GM11168 (cell line): ENCODE measurements at regions not wholly inside any gene's neighbourhood (a gene's known extent, or its start where the extent isn't known, plus 50 kb on each side); places are given as distances from the start of the nearest gene placed in this dataset.

Source experiments
- in situ Hi-C: fragments of 300-500 bp; cut with MboI; formaldehyde crosslinking; loops from one replicate; pipeline ENCODE4 v1.12.0; 2022; ENCODE audit warnings: low sequenced_read_pairs; ENCODE audit not compliant: unreplicated experiment

DNA sequence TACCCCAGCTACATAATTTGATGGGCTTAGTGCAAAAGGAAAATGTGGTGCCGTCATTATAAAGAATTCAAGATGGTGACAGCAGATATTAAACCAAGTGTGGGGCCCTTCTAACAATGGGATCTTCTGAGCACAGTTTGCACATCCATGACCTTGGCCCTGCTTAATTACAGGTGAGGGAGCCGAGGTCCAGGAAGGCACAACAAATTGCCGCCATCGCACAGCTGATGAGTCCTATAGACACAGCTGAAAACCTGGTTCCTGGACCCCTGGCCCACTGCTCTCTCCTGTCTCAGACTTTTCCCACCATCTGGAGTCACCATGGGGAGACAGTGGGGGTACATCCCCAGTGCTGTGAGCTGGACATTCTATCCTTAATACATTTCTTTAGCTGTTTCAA lies 95.8 kb upstream of the MAP4K3 start:
- in situ Hi-C loops, result no loop called here

DNA sequence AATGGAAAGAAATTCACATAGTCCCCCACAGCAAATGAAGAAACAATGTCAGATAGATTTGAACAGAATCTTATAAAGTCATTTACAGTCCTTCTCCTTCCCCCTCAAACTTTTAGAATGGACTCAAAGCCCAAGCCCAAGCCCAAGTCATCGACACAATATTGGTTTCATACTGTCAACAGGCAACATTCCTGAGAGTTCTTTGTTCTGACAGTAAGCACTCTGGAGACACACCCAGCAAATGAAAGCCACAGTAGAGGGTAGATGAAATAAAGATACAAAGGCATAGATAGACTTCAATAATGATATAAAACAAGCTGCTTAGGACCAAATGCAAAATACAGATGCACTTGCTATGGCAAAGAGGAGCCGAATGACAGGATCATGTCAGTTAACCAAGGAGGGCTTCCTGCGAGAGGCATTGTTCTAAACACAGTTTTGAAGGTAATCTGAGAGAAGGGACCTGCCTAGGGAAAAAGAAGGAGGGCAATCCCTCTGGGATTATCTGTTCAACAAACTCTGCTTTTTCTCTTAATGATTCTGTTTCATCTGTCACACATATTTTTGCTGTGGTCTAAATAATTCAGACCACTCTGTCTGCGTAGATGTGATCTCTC lies 97.1 kb upstream of the MAP4K3 start:
- in situ Hi-C loops, result no loop called here

DNA sequence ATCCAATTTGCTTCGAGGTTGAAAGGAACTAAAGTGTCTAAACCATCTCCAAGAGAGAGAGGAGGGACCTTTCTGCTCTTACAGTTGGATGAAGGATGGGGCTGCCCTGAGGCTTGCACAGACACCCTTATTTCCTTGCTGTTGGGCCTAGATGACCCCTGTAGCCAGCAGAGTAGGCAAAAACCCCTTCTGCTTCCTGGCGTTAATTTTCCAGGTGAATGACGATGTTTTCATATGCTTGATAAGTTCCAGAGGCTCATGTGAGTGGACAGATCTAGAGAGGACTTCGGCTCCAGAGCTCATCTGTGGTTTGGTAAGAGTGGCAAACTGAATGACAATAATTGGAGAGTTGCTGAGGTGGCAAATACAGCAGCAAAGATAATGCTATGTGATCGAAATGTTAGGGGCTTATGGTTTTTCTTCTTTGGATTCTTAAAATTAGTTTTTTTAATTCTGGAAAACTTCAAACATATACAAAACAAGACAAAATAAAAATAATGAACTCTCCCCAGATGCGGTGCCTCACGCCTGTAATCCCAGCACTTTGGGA lies 98.6 kb upstream of the MAP4K3 start:
- in situ Hi-C loops, result no loop called here

DNA sequence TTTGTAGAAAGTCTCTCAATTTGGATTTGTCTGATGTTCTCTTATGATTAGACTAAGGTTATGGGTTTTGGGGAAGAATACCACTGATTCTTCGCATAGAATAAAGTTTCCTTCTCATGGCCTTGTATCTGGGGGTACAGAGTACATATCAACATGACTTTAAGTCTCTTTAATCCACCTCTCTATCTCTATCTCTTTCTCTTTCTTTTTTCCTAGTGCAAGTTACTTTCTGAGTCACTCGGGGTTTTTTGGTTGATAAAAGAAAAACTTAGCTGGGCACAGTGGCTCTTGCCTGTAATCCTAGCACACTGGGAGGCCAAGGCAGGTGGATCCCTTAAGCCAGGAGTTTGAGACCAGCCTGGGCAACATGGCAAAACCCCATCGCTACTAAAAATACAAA lies 100.1 kb upstream of the MAP4K3 start:
- in situ Hi-C loops, result no loop called here

DNA sequence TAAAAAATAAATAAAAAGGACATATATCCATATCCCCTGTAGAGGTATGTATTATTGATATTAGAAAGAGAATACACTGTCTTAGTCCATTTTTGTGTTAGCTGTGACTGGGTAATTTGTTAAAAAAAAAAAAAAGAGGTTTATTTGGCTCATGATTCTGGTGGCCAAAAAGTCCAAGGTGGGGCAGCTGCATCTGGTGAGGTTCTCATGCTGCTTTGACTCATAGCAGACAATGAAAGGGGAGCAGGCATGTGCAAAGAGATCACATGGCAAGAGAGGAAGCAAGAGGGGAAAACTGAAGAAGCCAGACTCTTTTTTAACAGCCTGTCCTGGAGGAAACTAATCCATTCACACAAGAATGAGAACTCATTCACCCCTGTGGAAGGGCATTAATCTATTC lies 101.6 kb upstream of the MAP4K3 start:
- in situ Hi-C loops, result no loop called here

DNA sequence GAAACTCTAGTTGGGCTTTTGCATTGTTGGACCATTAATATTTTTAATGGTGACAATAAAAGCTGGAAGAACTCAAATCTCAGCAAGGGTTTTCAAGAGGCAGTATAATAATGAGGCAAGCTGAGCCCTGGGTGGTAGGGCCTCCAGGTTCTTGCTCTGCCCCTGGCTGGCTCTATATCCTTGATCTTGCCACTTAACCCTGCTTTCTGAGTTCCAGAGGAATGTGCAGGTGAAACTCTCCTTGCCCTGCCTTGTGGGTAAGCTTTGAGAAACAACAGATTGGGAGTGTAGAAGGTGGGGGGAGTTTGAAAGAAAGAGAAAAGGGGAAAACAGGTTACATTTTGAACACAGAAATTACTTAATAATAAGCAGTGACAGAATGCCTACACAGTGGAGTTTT lies 103.3 kb upstream of the MAP4K3 start:
- in situ Hi-C loops, result no loop called here

DNA sequence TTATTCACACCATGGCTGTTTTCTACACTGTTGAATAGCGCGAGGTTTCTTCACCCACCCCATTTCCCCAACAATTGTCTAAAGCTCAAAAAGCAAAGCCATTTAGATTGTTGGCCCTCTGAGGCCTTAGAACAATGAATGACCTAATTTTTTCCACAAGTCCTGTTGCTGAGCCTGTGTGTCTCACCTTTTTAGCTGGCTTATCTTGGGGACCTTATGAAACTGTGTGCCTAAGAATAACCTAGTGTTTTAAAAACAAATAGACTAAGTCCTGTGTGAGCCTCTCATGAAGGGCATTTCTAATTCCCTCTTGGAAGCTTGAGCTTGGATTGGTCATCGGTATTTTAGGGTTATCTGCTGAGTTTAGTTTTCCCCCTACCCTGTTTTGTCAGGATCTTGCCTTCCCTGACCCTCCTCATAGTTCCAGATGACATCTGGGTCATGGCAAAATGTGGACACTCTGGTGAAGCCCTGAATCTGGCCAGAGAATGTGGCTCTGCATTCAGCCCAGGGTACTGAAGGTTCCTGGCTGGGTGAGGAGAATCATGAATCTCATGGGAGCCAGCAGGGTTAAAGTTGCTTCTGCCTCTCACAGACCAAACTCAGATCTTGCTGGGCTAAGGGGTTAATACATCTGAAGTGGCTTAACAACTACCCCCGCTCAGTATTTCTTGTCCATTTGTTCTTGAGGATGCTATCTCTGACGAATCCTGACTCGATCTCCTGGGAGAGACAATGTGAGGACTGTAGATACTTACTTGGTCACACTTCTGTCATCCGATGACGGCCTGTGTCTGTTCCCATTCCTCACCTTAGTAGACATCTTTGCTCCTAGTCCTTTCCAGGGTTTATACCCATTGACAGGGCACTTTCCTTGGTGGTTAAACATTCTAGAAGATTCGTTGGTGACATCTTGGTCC lies 104.2 kb upstream of the MAP4K3 start:
- in situ Hi-C loops, result no loop called here

DNA sequence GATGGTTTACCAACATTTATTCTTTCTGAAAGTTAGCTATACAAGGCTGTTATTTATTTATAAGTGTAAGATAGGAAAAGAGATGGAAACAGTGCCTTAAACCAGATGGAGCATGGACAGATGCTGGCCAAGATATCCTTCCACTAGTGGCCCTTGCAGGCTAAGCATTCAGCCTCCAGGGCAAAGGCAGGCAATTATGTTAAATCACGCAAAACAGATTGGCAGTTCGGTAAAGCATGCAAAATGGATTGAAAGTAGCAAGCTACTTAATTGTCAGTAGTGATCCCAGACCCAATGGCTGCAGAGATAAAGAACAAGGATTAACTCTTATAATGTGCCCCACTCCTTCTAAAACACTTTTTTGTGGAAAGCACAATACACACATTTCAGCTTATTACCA lies 105.4 kb upstream of the MAP4K3 start:
- in situ Hi-C loops, result no loop called here

DNA sequence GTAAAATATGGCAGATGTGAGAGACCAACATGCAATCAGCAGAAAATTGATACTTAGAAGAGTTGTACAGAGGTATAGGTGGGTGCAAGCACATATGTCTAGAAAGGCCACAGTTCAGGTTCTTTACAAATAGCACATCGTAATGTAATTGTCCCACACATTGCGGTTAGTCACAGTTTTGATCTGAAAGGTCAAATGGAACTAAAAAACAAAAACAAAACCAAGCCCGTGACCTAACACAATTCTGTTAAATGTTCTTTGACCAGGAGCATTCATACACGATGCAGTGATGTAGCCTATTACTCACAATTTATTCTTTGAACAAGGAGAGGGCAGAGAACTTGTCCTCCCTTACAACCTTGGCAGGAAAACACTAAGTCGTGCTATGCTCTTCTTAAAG lies 108.9 kb upstream of the MAP4K3 start:
- in situ Hi-C loops, result no loop called here

DNA sequence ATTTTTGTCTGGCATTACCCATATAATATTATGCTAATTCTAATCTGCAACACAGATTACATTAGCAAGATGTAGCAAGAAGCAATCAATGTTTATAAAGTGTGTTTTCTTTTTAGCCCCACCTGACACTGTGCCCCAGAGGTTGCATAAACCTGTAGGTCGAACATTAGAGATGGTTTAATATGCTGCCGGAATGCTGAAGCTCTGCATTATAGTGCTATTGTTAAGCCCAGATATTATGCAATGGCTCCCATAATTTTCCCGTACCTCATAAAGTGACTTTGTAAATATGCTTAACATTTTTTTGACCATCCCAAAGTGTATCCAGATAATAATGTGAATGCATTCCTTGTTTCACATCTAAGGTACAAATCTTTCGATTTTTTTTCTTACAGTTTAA lies 109.3 kb upstream of the MAP4K3 start:
- in situ Hi-C loops, result no loop called here

DNA sequence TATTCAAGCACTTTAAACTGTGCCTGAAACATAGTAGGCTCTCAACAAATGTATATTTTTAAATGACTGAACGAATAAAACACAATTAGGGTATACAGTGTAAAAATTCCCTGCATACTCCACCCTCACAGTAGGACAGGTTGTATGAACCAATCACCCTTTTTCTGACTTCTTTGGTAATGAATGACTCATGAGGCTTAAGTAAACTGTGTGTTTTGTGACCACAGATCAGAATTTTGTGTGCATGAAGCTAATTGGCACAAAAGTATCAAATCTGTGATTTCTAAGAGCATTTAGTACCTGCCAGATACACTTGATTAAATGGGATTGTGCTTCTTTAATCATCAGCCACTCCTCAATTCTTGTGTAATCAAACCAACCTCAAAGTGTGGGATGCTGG lies 109.9 kb upstream of the MAP4K3 start:
- in situ Hi-C loops, result no loop called here

DNA sequence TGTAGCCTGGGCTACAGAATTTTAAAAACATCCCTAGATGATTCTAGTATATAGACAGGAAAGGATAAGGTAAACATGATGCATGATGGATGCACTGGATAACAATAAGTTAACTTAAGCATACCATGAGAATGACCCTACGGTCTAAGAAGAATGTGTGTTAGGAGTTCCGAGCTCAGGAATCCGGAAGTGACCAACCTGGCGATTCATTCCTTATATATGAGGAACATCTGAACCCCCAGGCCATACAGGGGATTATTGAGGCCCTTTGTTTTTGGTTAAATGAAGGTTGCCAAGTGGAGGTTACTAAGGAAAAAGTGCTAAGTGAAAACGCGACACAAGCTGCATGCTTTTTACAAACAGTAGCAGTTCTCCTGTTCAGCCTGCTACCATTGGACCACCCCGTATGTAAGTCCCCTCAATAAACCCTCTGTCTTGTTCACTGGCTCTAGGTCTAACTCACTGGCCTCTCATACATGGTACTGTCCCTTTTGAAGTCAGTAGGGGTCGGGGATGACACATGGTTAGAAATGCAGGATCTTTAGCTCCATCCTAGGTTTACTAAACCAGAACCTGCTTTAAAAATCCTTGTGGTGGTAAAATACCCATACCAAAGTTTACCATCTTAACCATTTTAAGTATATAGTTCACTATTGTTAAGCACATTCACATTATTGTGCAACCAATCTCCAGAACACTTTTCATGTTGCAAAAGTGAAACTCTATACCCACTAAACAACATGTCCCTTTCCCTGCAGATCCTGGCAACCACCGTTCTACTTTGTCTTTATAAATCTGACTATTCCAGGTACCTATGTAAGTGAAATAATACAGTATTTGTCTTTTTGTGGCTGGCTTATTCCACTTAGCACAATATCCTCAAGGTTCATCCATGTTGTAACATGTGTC lies 111.0 kb upstream of the MAP4K3 start:
- in situ Hi-C loops, result no loop called here

DNA sequence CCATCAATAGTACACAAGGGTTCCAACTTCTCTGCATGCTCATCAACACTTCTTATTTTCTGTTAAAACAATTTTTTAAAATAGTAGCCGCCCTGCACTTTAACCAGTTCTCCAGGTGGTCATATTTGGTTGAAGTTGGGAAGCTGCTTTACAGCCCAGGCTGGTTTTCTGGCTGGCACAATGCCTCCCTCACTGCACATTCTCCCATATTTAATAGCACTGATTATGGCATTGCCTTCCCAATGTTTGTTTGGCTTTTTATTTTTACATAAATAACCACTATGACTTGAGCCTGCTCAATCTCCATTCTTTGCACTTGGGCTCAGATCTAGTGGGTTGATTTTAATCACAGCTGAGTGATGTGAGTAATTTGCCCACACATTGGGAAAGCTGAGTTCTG lies 111.9 kb upstream of the MAP4K3 start:
- in situ Hi-C loops, result no loop called here

DNA sequence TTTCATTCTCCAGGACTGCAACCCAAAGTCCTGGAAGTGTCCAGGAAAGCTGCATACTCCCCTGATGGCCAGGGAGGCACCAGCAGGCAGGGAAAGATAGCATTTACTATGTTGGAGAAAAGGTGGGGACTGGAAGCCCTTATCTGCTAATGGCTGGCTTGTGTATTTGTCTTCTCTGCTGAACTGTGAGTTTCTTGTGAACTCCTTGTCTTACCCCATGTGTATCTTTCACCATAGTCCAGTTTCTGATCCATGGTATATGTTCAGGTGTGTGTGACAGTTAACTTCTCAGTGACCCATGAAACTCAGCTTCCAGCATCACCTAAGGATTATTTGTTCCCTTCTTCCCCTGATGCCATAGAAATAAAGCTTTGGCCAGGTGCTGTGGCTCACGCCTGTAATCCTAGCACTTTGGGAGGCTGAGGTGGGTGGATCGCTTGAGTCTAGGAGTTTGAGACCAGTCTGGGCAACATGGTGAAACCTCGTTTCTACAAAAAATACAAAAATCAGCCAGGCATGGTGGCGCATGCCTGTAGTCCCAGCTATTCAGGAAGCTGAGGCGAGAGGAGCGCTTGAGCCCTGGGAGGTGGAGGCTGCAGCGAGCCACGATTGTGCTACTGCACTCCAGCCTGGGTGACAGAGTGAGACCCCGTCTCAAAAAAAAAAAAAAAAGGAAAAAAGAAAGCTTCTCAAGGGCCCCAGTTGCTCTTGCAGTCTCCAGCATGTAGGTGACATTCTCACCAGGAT lies 112.8 kb upstream of the MAP4K3 start:
- in situ Hi-C loops, result no loop called here

DNA sequence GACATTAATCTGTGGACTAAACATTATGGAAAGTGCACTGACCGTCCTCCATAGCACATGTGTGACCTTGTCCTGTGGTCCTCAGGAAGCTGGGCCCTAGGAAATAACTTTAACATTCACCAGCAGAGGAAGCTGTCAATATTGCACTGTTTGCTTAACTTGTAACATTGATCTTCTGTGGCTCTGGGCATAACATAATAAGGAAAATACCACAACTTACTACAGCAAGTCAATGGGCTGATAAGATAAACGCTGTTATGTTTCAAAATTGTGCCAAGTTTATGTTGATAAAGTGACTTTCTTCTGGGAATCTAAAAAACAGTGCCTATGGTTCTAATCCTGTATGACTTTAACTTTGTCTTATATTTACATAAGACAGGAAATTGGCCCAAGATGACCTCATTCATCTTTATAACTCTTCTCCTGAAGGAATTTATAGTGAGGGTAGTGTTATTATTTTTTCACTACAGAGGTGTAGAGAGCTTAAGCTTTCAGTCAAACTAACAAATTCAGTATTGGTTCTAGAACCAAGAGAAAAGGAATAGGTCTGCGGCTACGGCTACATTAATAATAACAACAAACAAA lies 113.7 kb upstream of the MAP4K3 start:
- in situ Hi-C loops, result no loop called here

DNA sequence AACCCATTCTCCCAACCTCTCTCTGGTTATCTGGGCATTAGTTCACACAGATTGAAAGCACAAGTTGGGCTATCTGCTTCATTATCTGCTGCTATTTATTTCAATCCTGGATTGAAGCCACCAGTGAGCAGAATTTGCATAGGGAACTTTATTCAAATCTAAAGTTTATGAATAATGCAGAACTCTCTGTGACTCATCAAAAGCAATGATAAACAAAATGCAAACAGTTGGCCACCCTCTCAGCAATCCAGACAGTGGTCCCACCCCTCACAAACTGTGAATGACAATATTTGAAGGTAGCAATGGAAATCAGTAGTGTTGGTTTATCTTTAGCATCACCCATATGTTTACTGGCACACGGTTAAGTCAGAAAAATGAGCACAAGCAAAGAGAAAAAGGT lies 106.8 kb upstream of the TMEM178A start:
- in situ Hi-C loops, result no loop called here

DNA sequence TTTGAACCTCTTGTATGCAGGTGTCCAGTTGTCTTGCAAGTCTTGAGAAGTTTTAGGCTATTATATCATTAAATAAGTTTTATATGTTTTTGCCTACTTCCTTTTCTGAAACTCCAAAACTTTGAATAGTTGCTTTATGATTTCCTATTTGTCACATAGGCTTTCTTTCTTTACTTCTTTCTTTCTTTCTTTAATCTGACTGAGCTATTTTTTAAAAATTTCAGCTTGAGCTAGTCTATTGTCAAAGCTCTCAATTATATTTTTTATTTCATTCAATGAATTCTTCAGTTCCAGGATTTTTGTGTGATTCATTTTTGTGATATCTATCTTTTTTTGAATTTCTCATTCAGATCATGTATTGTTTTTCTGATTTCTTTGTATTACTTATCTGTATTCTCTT lies 102.1 kb upstream of the TMEM178A start:
- in situ Hi-C loops, result no loop called here

DNA sequence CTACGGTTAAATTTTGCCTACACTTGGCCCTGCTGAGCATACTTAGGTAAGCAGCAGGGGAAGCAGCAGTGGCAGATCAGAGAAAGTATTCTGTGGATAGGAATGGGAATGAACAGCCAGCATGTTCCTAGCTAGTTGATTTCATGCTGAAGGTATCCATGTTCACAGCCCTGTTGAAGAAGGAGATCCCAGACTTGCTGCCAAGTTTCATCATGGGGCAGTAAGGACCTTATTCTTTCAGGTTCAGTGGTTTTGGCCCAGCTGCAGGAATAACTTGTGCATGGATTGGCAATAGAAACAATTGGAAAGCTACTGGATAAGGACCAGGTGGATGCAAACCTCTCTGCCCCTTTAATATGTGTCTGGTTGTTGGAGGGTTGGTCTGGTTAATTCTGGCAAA lies 98.2 kb upstream of the TMEM178A start:
- in situ Hi-C loops, result no loop called here

DNA sequence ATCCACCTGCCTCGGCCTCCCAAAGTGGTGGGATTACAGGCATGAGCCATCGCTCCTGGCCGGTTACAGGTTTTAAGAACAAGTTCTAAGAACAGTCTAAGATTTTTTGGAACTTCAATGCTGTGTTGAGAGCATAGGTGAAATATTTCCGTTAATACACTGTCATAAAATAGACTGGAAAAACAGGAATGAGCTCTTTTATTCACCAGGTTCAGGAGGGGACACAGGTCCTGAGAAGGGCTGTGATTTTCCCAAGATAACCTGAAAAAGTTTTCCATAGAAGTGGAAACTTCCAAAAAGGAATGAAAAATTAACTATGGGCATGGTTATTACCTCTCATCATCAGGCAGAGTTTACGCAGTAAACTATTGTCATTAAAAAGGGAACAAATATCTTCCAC lies 97.6 kb upstream of the TMEM178A start:
- in situ Hi-C loops, result no loop called here

DNA sequence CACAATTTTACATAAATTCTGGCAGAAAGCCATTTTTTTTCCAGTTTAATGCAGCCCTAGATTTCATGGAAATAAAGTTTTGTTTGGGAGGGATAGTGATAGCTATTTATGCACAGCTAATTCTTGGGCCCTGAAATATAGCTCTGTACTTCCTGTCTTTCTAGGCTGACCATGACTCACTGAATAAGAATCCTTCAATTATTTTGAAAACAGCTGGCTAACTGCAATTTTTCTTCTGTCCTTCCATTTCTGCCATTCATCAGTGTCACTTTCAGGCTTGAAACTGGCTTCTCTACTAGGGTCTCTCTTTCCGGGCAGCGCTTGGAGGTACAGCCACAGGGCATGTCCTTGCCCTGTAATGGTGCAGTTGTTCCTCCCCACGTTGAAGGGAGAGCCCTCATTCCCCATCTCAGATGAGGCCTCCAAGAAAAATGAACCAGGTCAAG lies 97.1 kb upstream of the TMEM178A start:
- in situ Hi-C loops, result no loop called here
